ENCODE measurements at regions not wholly inside any gene's neighbourhood (a gene's known extent, or its start where the extent isn't known, plus 50 kb on each side); places are given as distances from the start of the nearest gene placed in this dataset.

DNA sequence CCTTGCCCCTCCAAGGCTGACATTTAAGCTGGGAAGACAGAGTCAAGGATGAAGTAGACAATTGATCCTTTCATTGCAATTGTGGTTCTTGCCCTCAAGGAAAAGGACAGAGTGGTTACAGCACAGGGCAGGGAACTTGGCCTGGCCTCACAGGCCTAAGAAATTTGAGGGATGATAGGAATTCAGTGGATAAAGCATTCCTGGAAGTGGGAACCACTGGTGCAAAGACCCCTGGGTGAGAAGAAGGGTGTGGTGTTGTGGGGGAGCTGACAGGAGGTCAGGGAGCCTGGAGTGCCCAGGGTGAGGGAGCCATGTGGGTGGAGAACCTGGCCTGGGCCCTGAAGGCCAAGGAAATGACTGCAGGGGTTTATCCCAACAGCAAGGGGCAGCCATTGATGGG lies 287.4 kb downstream of the UACA start:
- H3K4me1 ChIP-seq (replicated peaks in 1 of 4; ENCODE audit: control insufficient read depth in 3 of 4, insufficient read depth in 4 of 4, low read length in 3 of 4): no peaks in the 10 kb centered on the region
- H3K4me2 ChIP-seq (ENCODE audit: insufficient read depth in 1 of 2, low read depth in 2 of 2, low read length in 2 of 2): no peak overlapping the region
- H3K23me2 ChIP-seq (ENCODE audit: low read depth, low read length): no peaks in the 10 kb centered on the region; the same call in 1 of the 2 replicates
- H4K91ac ChIP-seq (replicated peaks; ENCODE audit: insufficient read length, low read length): no peak overlapping the region
- H3K56ac ChIP-seq (replicated peaks; ENCODE audit: insufficient read length, low read depth, low read length): no peak overlapping the region
- H3K79me2 ChIP-seq (ENCODE audit: control insufficient read depth in 1 of 2, insufficient read depth in 2 of 2, low read length in 2 of 2): no peaks in the 10 kb centered on the region
- TF ChIP-seq CHD2 (IDR thresholded peaks at IDR 0.05; ENCODE audit: low read length) (no peak), SIRT6 (IDR thresholded peaks at IDR 0.05; ENCODE audit: low read length) (no peak), EZH2 (IDR thresholded peaks at IDR 0.05; ENCODE audit: low read depth, low read length, severe bottlenecking) (no peak), HDAC6 (IDR thresholded peaks at IDR 0.05; ENCODE audit: low read depth, low read length) (no peak), NRF1 (IDR thresholded peaks at IDR 0.05; ENCODE audit: low read depth, low read length) (no peak), SUZ12 (IDR thresholded peaks at IDR 0.05; ENCODE audit: low read length) (no peak), TAF1 (IDR thresholded peaks at IDR 0.05; ENCODE audit: low read depth, low read length) (no peak)
- DNase-seq (ENCODE audit: low read depth in 1 of 2, low spot score in 2 of 2): no peak
- no peak overlapping the region for H2BK120ac ChIP-seq (replicated peaks; ENCODE audit: low read depth, low read length)
- no peaks in the 10 kb centered on the region for H3K79me1 ChIP-seq (ENCODE audit: low read depth, low read length)
- no peak overlapping the region for H3K23ac ChIP-seq (ENCODE audit: insufficient read length)
- H4K8ac ChIP-seq (ENCODE audit: extremely low read depth, insufficient read depth, low read length): no peak overlapping the region; the same call in 1 of the 2 replicates
- no peak overlapping the region for H2AK5ac ChIP-seq (ENCODE audit: low read depth, low read length)
- H3K4me3 ChIP-seq (ENCODE audit: extremely low read depth in 1 of 4, insufficient read depth in 2 of 4, low read depth in 3 of 4, low read length in 4 of 4): no peak overlapping the region
- H3K9ac ChIP-seq (replicated peaks in 1 of 4; ENCODE audit: extremely low read depth in 1 of 4, low read depth in 3 of 4, low read length in 3 of 4): no peak overlapping the region
- no peaks in the 10 kb centered on the region for H3K9me3 ChIP-seq (ENCODE audit: insufficient read depth in 2 of 2, low read depth in 1 of 2, low read length in 1 of 2)
- no peak overlapping the region for H3K18ac ChIP-seq (ENCODE audit: extremely low read depth, low read length)
- no peak overlapping the region for H3K27ac ChIP-seq (ENCODE audit: low read depth, low read length)
- no peak overlapping the region for H2BK20ac ChIP-seq (ENCODE audit: low read length)
- H2BK15ac ChIP-seq (ENCODE audit: low read length): no peak overlapping the region
- no peaks in the 10 kb centered on the region for H3K27me3 ChIP-seq (replicated peaks in 1 of 4; ENCODE audit: control insufficient read depth in 3 of 4, extremely low read depth in 1 of 4, insufficient read depth in 3 of 4, low read length in 3 of 4)
- H4K20me1 ChIP-seq (replicated peaks in 1 of 2; ENCODE audit: control insufficient read depth in 1 of 2, insufficient read depth in 2 of 2, low read length in 2 of 2): no peaks in the 10 kb centered on the region
- H4K5ac ChIP-seq (ENCODE audit: insufficient read length, low read depth, low read length): no peak overlapping the region
- ChIA-PET POLR2A (ENCODE audit: partially characterized antibody) (no interaction called here), CTCF (ENCODE audit: partially characterized antibody) (interaction anchor here (0.8 to 9.8 kb wide), 4 partner anchors 10 to 200 kb away, joined by 3 to 81 read pairs (median 4); no protein-coding TSS in a partner anchor)
- H2AFZ ChIP-seq (ENCODE audit: low read length): no peak overlapping the region
- no peak overlapping the region for H3K4ac ChIP-seq (replicated peaks; ENCODE audit: insufficient read length, low read depth, low read length)
- H3K14ac ChIP-seq (ENCODE audit: insufficient read length): no peak overlapping the region
- H2BK5ac ChIP-seq (ENCODE audit: low read depth, low read length): no peak overlapping the region
- H2BK12ac ChIP-seq (ENCODE audit: low read depth, low read length): no peak overlapping the region
- FAIRE-seq: no peak
- H3K36me3 ChIP-seq (ENCODE audit: control insufficient read depth in 2 of 4, insufficient read depth in 4 of 4, low read length in 3 of 4): no peaks in the 10 kb centered on the region

All from H1 (cell line).